HUES6 (cell line): ENCODE measurements at regions not wholly inside any gene's neighbourhood (a gene's known extent, or its start where the extent isn't known, plus 50 kb on each side); places are given as distances from the start of the nearest gene placed in this dataset.
"Not testable (repeated sequence)": the region's sequence is repeated elsewhere in the genome, so short reads cannot be mapped to it uniquely, and the experiment has no call there.

ENCODE experiments used
- H3K27ac ChIP-seq: 2 replicates; pipeline ENCODE4 v1.7.0; 2013; ENCODE audit warnings: low read depth, mild to moderate bottlenecking, low read length, inconsistent platforms
- H3K27me3 ChIP-seq: 2 replicates; pipeline ENCODE4 v1.6.1; 2013; ENCODE audit warnings: low read length; ENCODE audit not compliant: control insufficient read depth, insufficient read depth
- H3K36me3 ChIP-seq: 2 replicates; pipeline ENCODE4 v1.6.1; 2013; ENCODE audit warnings: low read length; ENCODE audit not compliant: control insufficient read depth, insufficient read depth
- H3K4me1 ChIP-seq: 2 replicates; pipeline ENCODE4 v1.6.1; 2013; ENCODE audit warnings: low read length; ENCODE audit not compliant: control insufficient read depth, insufficient read depth
- H3K4me3 ChIP-seq: 2 replicates; pipeline ENCODE4 v1.5.1; 2013; ENCODE audit warnings: low read depth, low read length
- H3K9ac ChIP-seq: one replicate; pipeline ENCODE4 v1.6.1; 2013; ENCODE audit warnings: mild to moderate bottlenecking, low read length
- H3K9me3 ChIP-seq: 2 replicates; pipeline ENCODE4 v1.6.1; 2013; ENCODE audit warnings: low read depth, low read length; ENCODE audit not compliant: control insufficient read depth, insufficient read depth

DNA sequence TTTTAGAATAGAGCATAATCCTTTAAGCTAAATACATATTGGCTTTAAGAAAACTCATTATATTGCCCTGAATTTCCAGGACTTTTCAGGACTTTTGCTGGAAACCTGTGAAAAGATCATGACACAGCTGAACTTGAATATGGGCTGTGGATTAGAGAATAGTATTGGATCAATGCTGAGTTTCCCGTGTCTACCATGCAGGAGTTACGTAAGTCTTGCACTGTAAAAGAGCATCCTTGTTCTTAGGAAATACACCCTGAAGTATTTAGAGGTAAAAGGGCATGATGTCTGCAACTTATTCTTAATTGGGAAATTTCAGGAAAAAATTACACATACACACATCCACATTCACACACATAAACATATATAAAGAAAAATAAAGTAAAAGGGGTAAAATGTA lies 82.1 kb downstream of the ZFP36L2 start:
- Histone ChIP-seq H3K4me1 (peaks cover 13% of the 10 kb centered on the region; the same call in 1 of the 2 replicates), H3K9me3 (no peaks in the 10 kb centered on the region), H3K27me3 (no peaks in the 10 kb centered on the region), H3K27ac (no peak overlapping the region), H3K36me3 (no peaks in the 10 kb centered on the region), H3K4me3 (no peak overlapping the region), H3K9ac (no peak overlapping the region)

DNA sequence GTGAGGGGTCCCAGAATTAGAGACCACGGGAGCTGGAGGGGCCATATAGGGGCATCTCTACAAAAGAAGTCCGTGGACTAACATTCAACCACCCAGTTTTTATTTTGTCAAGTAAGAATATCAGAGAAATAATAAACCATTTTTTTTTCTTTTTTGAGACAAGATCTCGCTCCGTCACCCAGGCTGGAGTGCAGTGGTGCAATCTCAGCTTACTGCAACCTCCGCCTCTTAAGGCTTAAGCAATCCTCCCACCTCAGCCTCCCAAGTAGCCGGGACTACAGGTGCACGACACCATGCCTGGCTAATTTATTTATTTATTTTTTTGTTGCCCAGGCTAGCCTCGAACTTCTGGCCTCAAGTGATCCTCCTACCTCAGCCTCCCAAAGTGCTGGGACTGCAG lies 82.7 kb downstream of the ZFP36L2 start:
- no peaks in the 10 kb centered on the region for H3K36me3 ChIP-seq
- H3K9me3 ChIP-seq = no peaks in the 10 kb centered on the region
- H3K27ac ChIP-seq = no peak overlapping the region
- H3K27me3 ChIP-seq = no peaks in the 10 kb centered on the region
- peaks cover 13% of the 10 kb centered on the region; the same call in 1 of the 2 replicates for H3K4me1 ChIP-seq
- no peak overlapping the region for H3K9ac ChIP-seq
- no peak overlapping the region for H3K4me3 ChIP-seq

DNA sequence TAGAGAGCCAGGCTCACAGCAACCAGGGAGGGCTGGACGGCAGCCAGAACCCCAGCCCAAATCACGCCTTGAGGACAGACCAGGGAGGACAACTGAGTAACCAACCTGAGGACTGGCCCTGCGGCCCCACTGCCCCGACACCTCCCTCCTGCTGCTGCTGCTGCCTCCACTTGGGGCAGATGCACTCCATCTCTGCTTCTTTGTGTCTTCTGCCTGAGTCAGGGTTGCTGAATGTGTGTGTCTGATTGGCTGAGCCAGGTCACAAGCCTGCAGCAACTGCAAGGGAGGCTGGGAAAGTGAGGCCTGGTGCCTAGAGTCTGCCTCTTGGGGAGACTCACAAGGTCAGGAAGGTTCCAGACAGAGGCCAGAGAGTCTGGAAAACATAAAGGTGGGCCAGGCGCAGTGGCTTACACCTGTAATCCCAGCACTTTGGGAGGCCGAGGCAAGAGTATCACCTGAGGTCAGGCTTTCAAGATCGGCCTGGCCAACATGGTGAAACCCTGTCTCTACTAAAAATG lies 83.4 kb downstream of the ZFP36L2 start:
- Histone ChIP-seq H3K27ac (no peak overlapping the region), H3K4me3 (no peak overlapping the region), H3K9ac (no peak overlapping the region), H3K27me3 (no peaks in the 10 kb centered on the region), H3K4me1 (peaks cover 13% of the 10 kb centered on the region; the same call in 1 of the 2 replicates), H3K36me3 (no peaks in the 10 kb centered on the region), H3K9me3 (no peaks in the 10 kb centered on the region)

DNA sequence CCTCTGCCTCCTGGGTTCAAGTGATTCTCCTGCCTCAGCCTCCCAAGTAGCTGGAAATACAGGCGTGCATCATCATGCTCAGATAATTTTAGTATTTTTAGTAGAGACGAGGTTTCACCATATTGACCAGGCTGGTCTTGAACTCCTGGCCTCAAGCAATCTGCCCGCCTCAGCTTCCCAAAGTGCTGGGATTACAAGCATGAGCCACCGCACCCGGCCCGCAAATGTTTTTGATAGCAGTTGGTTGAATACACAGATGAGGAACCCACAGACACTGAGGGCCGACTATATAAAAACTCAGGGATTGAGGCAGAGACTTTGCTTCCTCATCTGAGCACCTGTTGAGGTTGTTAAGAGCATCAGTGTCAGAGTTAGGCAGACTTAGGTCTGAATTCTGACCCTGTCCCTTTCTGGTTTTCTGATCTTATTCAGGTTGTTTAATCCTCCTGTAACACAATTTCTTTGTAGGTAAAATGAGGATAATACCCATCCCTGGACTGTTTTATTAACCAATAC lies 84.7 kb downstream of the ZFP36L2 start:
- peaks cover 21% of the 10 kb centered on the region; the same call in 1 of the 2 replicates for H3K4me1 ChIP-seq
- H3K4me3 ChIP-seq, H3K27me3 ChIP-seq, H3K36me3 ChIP-seq, H3K9ac ChIP-seq, H3K27ac ChIP-seq, H3K9me3 ChIP-seq: not testable (repeated sequence)

DNA sequence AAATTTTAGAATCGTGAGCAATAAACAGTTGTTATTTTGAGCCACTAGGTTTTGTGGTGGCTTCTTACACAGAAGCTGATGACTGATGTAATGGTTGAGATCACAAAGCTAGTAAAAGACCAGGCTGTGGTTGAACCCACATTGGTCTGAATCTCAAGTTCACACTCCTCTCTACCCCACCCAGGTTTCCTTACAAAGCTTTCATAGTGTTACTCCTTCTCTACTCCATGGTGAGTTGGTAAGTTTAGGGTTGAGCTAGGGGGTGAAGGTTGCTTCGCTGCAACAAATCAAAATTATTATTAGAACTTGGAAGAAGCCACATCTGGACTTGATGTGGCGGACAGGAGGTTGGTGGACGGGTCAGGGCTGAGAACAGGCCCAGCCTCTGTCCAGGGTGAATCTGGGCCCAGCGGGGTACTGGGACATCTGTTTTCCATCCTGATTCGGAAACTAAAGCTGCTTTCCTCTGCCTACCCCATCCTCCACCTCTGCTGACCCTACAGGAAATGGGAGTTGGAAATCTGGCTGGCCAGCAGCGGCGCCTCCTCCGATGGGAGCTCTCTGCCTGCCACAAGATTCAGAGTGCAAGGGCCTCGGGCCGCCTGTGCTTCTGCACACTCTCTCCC lies 86.3 kb downstream of the ZFP36L2 start:
- Histone ChIP-seq H3K36me3 (no peaks in the 10 kb centered on the region), H3K9ac (no peak overlapping the region), H3K4me3 (no peak overlapping the region), H3K27me3 (no peaks in the 10 kb centered on the region), H3K4me1 (peaks cover 27% of the 10 kb centered on the region), H3K27ac (no peak overlapping the region), H3K9me3 (no peaks in the 10 kb centered on the region)

DNA sequence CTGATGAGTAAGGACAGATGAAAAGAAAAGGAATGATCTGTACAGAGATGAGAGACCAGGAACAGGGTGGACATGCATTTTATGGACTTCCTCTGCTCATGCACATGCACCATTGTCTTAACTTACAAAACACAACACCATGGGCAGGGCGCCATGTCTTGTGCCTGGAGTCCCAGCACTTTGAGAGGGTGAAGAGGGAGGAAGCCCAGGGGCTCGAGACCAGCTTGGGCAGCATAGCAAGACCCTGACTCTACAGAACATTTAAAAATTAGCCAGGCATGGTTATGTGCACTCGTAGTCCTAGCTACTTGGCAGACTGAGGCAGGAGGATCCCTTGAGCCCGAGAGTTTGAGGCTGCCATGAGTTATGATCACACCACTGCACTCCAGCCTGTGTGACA lies 86.9 kb downstream of the ZFP36L2 start:
- H3K27ac ChIP-seq = no peak overlapping the region
- no peak overlapping the region for H3K4me3 ChIP-seq
- no peaks in the 10 kb centered on the region for H3K9me3 ChIP-seq
- H3K4me1 ChIP-seq = peaks cover 27% of the 10 kb centered on the region
- H3K9ac ChIP-seq = no peak overlapping the region
- no peaks in the 10 kb centered on the region for H3K27me3 ChIP-seq
- no peaks in the 10 kb centered on the region for H3K36me3 ChIP-seq

DNA sequence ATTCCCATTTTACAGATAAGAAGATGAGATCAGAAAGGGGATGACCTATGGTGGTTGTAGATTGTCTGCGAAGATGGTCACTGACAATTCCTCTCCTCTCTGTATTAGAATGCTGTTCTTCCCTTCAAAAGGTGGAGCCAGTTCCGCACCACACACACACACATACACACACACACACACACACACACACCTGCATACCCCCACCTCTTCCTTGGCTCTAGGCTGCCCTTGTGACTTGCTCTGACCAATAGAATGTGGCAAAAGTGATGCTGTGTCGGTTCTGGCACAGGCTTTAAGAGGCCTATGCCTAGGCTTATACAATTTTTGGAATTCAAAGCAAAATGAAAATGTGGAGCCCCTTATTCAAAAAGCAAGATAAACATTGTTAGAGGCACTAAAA lies 88.0 kb downstream of the ZFP36L2 start:
- Histone ChIP-seq H3K4me3 (no peak overlapping the region), H3K4me1 (peaks cover 32% of the 10 kb centered on the region), H3K27me3 (no peaks in the 10 kb centered on the region), H3K36me3 (no peaks in the 10 kb centered on the region), H3K9me3 (no peaks in the 10 kb centered on the region), H3K9ac (no peak overlapping the region), H3K27ac (no peak overlapping the region)

DNA sequence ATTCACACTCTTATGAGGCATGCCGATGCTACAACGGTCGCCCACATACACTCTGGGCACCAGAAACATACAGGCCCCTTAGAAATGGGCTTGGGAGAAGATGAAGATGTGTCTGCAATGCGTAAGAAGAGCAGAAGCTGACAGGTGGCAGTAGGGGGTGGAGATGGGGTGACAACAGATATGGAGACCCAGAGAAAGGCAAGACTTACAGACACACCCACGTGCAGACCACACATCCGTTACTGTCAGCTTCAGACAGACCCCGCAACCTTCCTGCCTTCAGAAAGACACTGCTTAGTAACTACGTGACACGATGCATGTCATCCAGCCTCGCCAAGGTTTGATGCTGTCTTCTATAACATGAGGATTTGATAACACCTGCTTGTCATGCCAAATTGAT lies 89.5 kb downstream of the ZFP36L2 start:
- Histone ChIP-seq H3K27me3 (no peaks in the 10 kb centered on the region), H3K9me3 (no peaks in the 10 kb centered on the region), H3K36me3 (no peaks in the 10 kb centered on the region), H3K9ac (no peak overlapping the region), H3K27ac (no peak overlapping the region), H3K4me1 (peaks cover 32% of the 10 kb centered on the region), H3K4me3 (no peak overlapping the region)

DNA sequence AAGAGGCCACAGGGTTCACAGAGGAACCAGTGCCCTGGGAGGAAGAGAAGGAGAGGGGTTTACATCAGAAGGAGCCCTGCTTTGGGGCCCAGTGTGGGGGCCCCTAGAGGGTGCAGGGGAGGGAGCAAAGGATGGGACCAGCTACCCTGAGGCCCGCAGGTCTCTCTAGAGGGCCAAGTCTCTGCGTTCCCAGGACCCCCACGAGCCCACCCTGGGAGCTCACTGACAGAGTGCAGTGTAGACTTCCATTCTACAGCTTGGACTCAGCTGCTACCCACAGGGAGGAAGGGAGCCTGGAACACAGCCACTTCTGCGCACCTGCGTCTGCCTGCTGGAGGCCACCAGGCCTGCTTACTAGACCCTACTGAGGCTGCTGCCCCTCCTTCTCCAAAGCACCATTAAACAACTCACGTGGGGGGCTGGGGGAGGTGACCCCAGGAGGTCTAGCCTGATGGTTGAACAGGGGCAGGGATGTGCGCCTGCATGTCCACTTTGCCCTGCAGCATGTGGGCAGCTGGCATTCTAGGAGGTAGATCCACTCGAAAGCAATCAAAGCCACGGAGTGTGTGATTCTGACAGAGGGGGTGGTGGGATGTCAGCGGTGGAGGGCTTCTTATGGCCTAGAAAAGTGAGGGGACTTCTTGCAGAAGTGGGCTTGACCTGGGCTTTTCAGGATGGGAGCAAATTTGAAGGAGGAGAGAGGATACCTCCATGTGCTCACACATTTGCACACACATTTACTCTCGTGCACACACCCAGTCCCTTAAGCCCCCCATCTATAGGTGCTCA lies 90.2 kb downstream of the ZFP36L2 start:
- peaks cover 32% of the 10 kb centered on the region for H3K4me1 ChIP-seq
- no peak overlapping the region for H3K9ac ChIP-seq
- H3K36me3 ChIP-seq = no peaks in the 10 kb centered on the region
- H3K9me3 ChIP-seq = no peaks in the 10 kb centered on the region
- H3K27ac ChIP-seq = no peak overlapping the region
- no peaks in the 10 kb centered on the region for H3K27me3 ChIP-seq
- H3K4me3 ChIP-seq = no peak overlapping the region

DNA sequence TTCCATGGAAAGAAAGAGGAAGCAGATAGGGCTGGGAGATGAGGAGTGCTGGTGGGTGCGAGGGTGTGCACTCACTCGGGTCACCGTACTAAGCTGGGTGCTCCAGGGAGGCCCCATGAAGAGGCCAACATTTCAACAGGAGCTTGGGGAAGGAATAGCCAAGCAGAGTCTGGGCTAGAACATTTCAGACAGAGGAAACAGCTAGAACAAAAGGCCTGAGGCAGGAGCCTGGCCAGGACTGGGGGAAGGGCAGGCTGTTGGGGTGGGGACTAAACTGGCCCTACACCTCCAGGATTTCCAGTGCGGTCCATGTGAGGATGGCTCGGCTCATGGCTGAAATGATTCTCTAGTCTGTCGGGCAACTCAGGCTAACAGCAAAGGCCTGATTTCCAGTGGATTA lies 90.8 kb downstream of the ZFP36L2 start:
- Histone ChIP-seq H3K4me3 (no peak overlapping the region), H3K9me3 (no peaks in the 10 kb centered on the region), H3K27me3 (no peaks in the 10 kb centered on the region), H3K9ac (peak overlapping the region; percentile 18), H3K27ac (no peak overlapping the region), H3K4me1 (peaks cover 32% of the 10 kb centered on the region), H3K36me3 (no peaks in the 10 kb centered on the region)

DNA sequence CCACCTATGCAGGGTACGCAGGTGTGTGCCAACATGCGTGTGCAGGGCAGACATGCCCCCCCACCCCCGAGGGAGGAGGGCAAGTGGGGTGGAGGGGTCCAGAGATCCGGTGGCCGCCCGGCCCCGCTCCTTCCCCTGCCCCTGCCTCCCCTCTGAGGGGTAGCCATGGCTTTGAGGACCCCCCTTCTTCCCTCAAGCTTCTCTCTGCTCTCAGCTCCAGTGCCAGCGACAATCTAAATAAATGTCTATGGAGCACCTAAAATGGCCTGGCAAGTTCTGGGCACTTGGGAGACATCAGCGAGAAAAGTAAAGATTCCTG lies 91.9 kb downstream of the ZFP36L2 start:
- Histone ChIP-seq H3K27ac (no peak overlapping the region), H3K4me3 (no peak overlapping the region), H3K4me1 (peaks cover 24% of the 10 kb centered on the region), H3K9me3 (no peaks in the 10 kb centered on the region), H3K9ac (no peak overlapping the region), H3K27me3 (no peaks in the 10 kb centered on the region), H3K36me3 (no peaks in the 10 kb centered on the region)
